ENCODE measurements at regions not wholly inside any gene's neighbourhood (a gene's known extent, or its start where the extent isn't known, plus 50 kb on each side); places are given as distances from the start of the nearest gene placed in this dataset.

DNA sequence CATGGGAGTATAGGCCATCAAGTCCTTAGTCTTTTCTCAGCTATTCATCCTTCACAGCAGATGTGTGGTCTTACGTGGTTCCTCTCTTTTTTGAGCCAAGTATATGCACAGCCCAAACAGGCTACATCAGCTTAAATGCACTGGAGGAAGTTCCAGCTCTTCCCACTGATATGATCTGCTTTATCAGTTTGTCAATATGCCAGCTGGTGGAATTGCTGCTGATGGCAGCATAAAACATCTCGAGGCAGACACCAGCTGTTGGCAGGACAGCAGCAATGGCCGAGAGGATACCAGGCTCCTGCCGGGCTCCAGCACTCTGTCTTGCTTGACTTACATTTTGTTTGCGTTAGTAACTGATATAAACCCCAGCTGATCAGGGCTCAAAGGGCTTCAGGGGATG is 143.4 kb downstream of the TENT4A start:
- no peak for TF ChIP-seq CTCF (conservative IDR thresholded peaks at IDR 0.05)
- no peaks in the 10 kb centered on the region for H3K27me3 Mint-ChIP-seq
- DNase-seq (ENCODE audit: extremely low spot score, unreplicated experiment) = no peak
- peaks cover 8% of the 10 kb centered on the region for H3K9me3 Mint-ChIP-seq
- H3K36me3 Mint-ChIP-seq = no peaks in the 10 kb centered on the region
- no peak overlapping the region for H3K4me3 Mint-ChIP-seq
- peaks cover 15% of the 10 kb centered on the region for H3K4me1 Mint-ChIP-seq (ENCODE audit: unreplicated experiment)
- no peak overlapping the region for H3K27ac Mint-ChIP-seq

GRCh38 chr5:6858419-6858818 is 145.2 kb downstream of the TENT4A start:
- Mint-ChIP-seq H3K27ac (no peak overlapping the region), H3K4me1 (ENCODE audit: unreplicated experiment) (peaks cover 15% of the 10 kb centered on the region), H3K4me3 (no peak overlapping the region), H3K9me3 (peaks cover 12% of the 10 kb centered on the region), H3K36me3 (no peaks in the 10 kb centered on the region), H3K27me3 (no peaks in the 10 kb centered on the region)
- TF ChIP-seq CTCF (conservative IDR thresholded peaks at IDR 0.05) = no peak
- no peak for DNase-seq (ENCODE audit: extremely low spot score, unreplicated experiment)

DNA sequence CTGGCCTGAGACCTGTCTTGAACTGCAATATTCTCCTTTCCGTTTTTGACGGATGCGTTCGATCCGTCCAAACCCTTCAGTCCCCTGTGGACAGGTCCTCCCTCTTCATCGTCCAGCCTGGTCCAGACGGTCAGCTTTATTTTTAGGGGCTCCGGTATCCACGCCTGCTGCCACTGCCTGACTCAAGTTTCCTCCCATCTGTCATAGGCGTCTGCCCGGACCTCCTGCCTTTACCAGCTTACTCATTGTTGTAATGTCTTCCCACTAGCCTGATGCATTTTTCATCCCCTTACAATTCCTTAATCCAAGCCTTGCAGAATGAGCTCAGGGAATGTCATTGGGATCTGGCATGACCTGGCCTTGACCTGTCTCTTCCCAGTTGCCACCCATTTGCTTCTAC is 145.8 kb downstream of the TENT4A start:
- no peaks in the 10 kb centered on the region for H3K36me3 Mint-ChIP-seq
- peaks cover 15% of the 10 kb centered on the region for H3K4me1 Mint-ChIP-seq (ENCODE audit: unreplicated experiment)
- H3K27me3 Mint-ChIP-seq = no peaks in the 10 kb centered on the region
- TF ChIP-seq CTCF (conservative IDR thresholded peaks at IDR 0.05) = no peak
- no peak overlapping the region for H3K27ac Mint-ChIP-seq
- peaks cover 8% of the 10 kb centered on the region for H3K9me3 Mint-ChIP-seq
- DNase-seq (ENCODE audit: extremely low spot score, unreplicated experiment) = no peak
- H3K4me3 Mint-ChIP-seq = no peak overlapping the region

- H3K36me3 Mint-ChIP-seq = no peaks in the 10 kb centered on the region
- no peak for DNase-seq (ENCODE audit: extremely low spot score, unreplicated experiment)
- H3K27me3 Mint-ChIP-seq = no peaks in the 10 kb centered on the region
- TF ChIP-seq CTCF (conservative IDR thresholded peaks at IDR 0.05) = no peak
- peaks cover 15% of the 10 kb centered on the region for H3K4me1 Mint-ChIP-seq (ENCODE audit: unreplicated experiment)
- no peak overlapping the region for H3K27ac Mint-ChIP-seq
- no peak overlapping the region for H3K4me3 Mint-ChIP-seq
- H3K9me3 Mint-ChIP-seq = peaks cover 8% of the 10 kb centered on the region
These were observed 146.9 kb downstream of the TENT4A start for GRCh38 chr5:6859951-6860638.

- H3K9me3 Mint-ChIP-seq = peaks cover 8% of the 10 kb centered on the region
- no peak for TF ChIP-seq CTCF (conservative IDR thresholded peaks at IDR 0.05)
- no peak overlapping the region for H3K4me3 Mint-ChIP-seq
- no peaks in the 10 kb centered on the region for H3K27me3 Mint-ChIP-seq
- H3K36me3 Mint-ChIP-seq = no peaks in the 10 kb centered on the region
- peaks cover 15% of the 10 kb centered on the region for H3K4me1 Mint-ChIP-seq (ENCODE audit: unreplicated experiment)
- H3K27ac Mint-ChIP-seq = no peak overlapping the region
- DNase-seq (ENCODE audit: extremely low spot score, unreplicated experiment) = no peak
These were observed 147.8 kb downstream of the TENT4A start for GRCh38 chr5:6861036-6861435.

DNA sequence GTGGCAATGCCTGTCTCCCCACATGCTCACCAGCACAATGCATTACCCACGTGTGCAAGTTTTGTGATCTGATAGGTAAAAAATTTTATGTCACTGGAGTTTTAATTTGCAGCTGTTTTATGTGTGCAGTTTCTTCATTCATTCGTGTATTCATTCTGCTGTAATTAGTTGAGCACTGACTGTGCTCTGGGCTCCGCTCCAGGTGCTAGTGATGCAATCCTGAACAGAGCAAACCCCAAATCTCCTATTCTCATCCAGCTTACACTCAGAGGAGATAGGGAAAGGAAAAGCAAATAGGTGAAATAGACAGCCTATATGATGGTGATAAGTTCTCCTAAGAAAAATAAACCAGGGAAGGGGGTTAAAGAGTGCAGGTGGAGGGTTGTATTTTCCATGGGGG is 148.4 kb downstream of the TENT4A start:
- Mint-ChIP-seq H3K36me3 (no peaks in the 10 kb centered on the region), H3K27me3 (no peaks in the 10 kb centered on the region), H3K4me3 (no peak overlapping the region), H3K9me3 (peaks cover 4% of the 10 kb centered on the region), H3K4me1 (ENCODE audit: unreplicated experiment) (peaks cover 15% of the 10 kb centered on the region), H3K27ac (no peak overlapping the region)
- TF ChIP-seq CTCF (conservative IDR thresholded peaks at IDR 0.05) = no peak
- no peak for DNase-seq (ENCODE audit: extremely low spot score, unreplicated experiment)

Measured in type B pancreatic cell (in vitro differentiated cells).